ENCODE measurements at regions not wholly inside any gene's neighbourhood (a gene's known extent, or its start where the extent isn't known, plus 50 kb on each side); places are given as distances from the start of the nearest gene placed in this dataset.

GRCh38 chr7:10343108-10343507, 630.6 kb upstream of the PHF14 start:
- Histone ChIP-seq H3K9me3 (replicated peaks; ENCODE audit: insufficient read depth, low read length) (no peaks in the 10 kb centered on the region), H3K36me3 (replicated peaks; ENCODE audit: insufficient read depth, low read length) (no peaks in the 10 kb centered on the region), H3K4me1 (ENCODE audit: low read length) (no peaks in the 10 kb centered on the region), H2AFZ (ENCODE audit: low read length) (no peak overlapping the region), H3K27me3 (replicated peaks; ENCODE audit: insufficient read depth, low read length) (no peaks in the 10 kb centered on the region), H3K4me2 (ENCODE audit: low read depth, low read length) (no peak overlapping the region), H3F3A (ENCODE audit: insufficient read depth, low read length) (no peaks in the 10 kb centered on the region), H3K4me3 (ENCODE audit: low read length) (no peak overlapping the region), H3K79me2 (ENCODE audit: low read length) (no peaks in the 10 kb centered on the region), H3K9ac (ENCODE audit: low read length) (no peak overlapping the region), H4K20me1 (ENCODE audit: insufficient read depth, low read length) (no peaks in the 10 kb centered on the region), H3K9me2 (replicated peaks; ENCODE audit: insufficient read depth, low read length) (no peaks in the 10 kb centered on the region), H3K27ac (ENCODE audit: low read length) (no peak overlapping the region)
- DNase-seq: no peak
- TF ChIP-seq CTCF (IDR thresholded peaks at IDR 0.05; ENCODE audit: low read length) (no peak), EZH2phosphoT487 (IDR thresholded peaks at IDR 0.05; ENCODE audit: low read length) (no peak), EZH2 (optimal IDR thresholded peaks at IDR 0.05; ENCODE audit: low read depth, low read length) (no peak)

- Histone ChIP-seq H4K20me1 (ENCODE audit: insufficient read depth, low read length) (no peaks in the 10 kb centered on the region), H2AFZ (ENCODE audit: low read length) (no peak overlapping the region), H3K36me3 (replicated peaks; ENCODE audit: insufficient read depth, low read length) (no peaks in the 10 kb centered on the region), H3K9ac (ENCODE audit: low read length) (no peak overlapping the region), H3K27me3 (replicated peaks; ENCODE audit: insufficient read depth, low read length) (no peaks in the 10 kb centered on the region), H3K27ac (ENCODE audit: low read length) (no peak overlapping the region), H3K9me2 (replicated peaks; ENCODE audit: insufficient read depth, low read length) (no peaks in the 10 kb centered on the region), H3K79me2 (ENCODE audit: low read length) (no peaks in the 10 kb centered on the region), H3K9me3 (replicated peaks; ENCODE audit: insufficient read depth, low read length) (no peaks in the 10 kb centered on the region), H3K4me3 (ENCODE audit: low read length) (no peak overlapping the region), H3K4me1 (ENCODE audit: low read length) (no peaks in the 10 kb centered on the region), H3F3A (ENCODE audit: insufficient read depth, low read length) (no peaks in the 10 kb centered on the region), H3K4me2 (ENCODE audit: low read depth, low read length) (no peak overlapping the region)
- TF ChIP-seq EZH2 (optimal IDR thresholded peaks at IDR 0.05; ENCODE audit: low read depth, low read length) (no peak), EZH2phosphoT487 (IDR thresholded peaks at IDR 0.05; ENCODE audit: low read length) (no peak), CTCF (IDR thresholded peaks at IDR 0.05; ENCODE audit: low read length) (no peak)
- no peak for DNase-seq
Measured at GRCh38 chr7:10346032-10346431, 627.6 kb upstream of the PHF14 start.

GRCh38 chr7:10355816-10356215, 617.9 kb upstream of the PHF14 start:
- Histone ChIP-seq H2AFZ (ENCODE audit: low read length) (no peak overlapping the region), H4K20me1 (ENCODE audit: insufficient read depth, low read length) (no peaks in the 10 kb centered on the region), H3F3A (ENCODE audit: insufficient read depth, low read length) (no peaks in the 10 kb centered on the region), H3K79me2 (ENCODE audit: low read length) (no peaks in the 10 kb centered on the region), H3K9me3 (replicated peaks; ENCODE audit: insufficient read depth, low read length) (no peaks in the 10 kb centered on the region), H3K27me3 (replicated peaks; ENCODE audit: insufficient read depth, low read length) (no peaks in the 10 kb centered on the region), H3K4me3 (ENCODE audit: low read length) (no peak overlapping the region), H3K9ac (ENCODE audit: low read length) (no peak overlapping the region), H3K36me3 (replicated peaks; ENCODE audit: insufficient read depth, low read length) (no peaks in the 10 kb centered on the region), H3K9me2 (replicated peaks; ENCODE audit: insufficient read depth, low read length) (no peaks in the 10 kb centered on the region), H3K4me1 (ENCODE audit: low read length) (no peaks in the 10 kb centered on the region), H3K27ac (ENCODE audit: low read length) (no peak overlapping the region; the same call in 1 of the 2 replicates), H3K4me2 (ENCODE audit: low read depth, low read length) (no peak overlapping the region)
- TF ChIP-seq EZH2phosphoT487 (IDR thresholded peaks at IDR 0.05; ENCODE audit: low read length) (no peak), EZH2 (optimal IDR thresholded peaks at IDR 0.05; ENCODE audit: low read depth, low read length) (no peak), CTCF (IDR thresholded peaks at IDR 0.05; ENCODE audit: low read length) (no peak)
- no peak for DNase-seq

Measured in MM.1S (cell line).